ENCODE measurements at regions not wholly inside any gene's neighbourhood (a gene's known extent, or its start where the extent isn't known, plus 50 kb on each side); places are given as distances from the start of the nearest gene placed in this dataset.

- Histone ChIP-seq H2AFZ (ENCODE audit: low read length) (no peak overlapping the region), H3K27ac (ENCODE audit: insufficient read depth, low read length) (no peak overlapping the region), H3K27me3 (ENCODE audit: control insufficient read depth, insufficient read depth, low read length) (no peaks in the 10 kb centered on the region), H3K4me1 (ENCODE audit: control insufficient read depth, extremely low read depth, insufficient read depth, low read length) (no peaks in the 10 kb centered on the region), H3K4me3 (replicated peaks in 1 of 4; ENCODE audit: control extremely low read depth in 1 of 4, insufficient read depth in 1 of 4, low read depth in 3 of 4, low read length in 4 of 4) (no peak overlapping the region), H3K79me2 (ENCODE audit: control insufficient read depth, insufficient read depth, low read length) (no peaks in the 10 kb centered on the region), H3K4me2 (ENCODE audit: extremely low read depth, insufficient read depth, low read length) (no peak overlapping the region), H3K9ac (ENCODE audit: insufficient read depth, low read length) (no peak overlapping the region), H3K9me3 (ENCODE audit: control insufficient read depth, insufficient read depth, low read depth, low read length) (no peaks in the 10 kb centered on the region), H3K36me3 (ENCODE audit: control insufficient read depth, insufficient read depth, low read length) (no peaks in the 10 kb centered on the region), H4K20me1 (ENCODE audit: control insufficient read depth, extremely low read depth, insufficient read depth, low read length) (no peaks in the 10 kb centered on the region)
- TF ChIP-seq EZH2 (IDR thresholded peaks at IDR 0.05; ENCODE audit: low read length, missing control alignments): no peak
- TF ChIP-seq CTCF (conservative IDR thresholded peaks at IDR 0.05 in 1 of 2, IDR thresholded peaks at IDR 0.05 in 1 of 2; ENCODE audit: low read depth in 1 of 2, low read length in 2 of 2): no peak
- DNase-seq (ENCODE audit: low read depth in 2 of 2): no peak
Observed at GRCh38 chrX:81348388-81348787, 146.5 kb downstream of the SH3BGRL start.

- Histone ChIP-seq H3K27me3 (ENCODE audit: control insufficient read depth, insufficient read depth, low read length) (no peaks in the 10 kb centered on the region), H3K4me2 (ENCODE audit: extremely low read depth, insufficient read depth, low read length) (no peak overlapping the region), H3K27ac (ENCODE audit: insufficient read depth, low read length) (no peak overlapping the region), H3K4me3 (replicated peaks in 1 of 4; ENCODE audit: control extremely low read depth in 1 of 4, insufficient read depth in 1 of 4, low read depth in 3 of 4, low read length in 4 of 4) (no peak overlapping the region), H3K9ac (ENCODE audit: insufficient read depth, low read length) (no peak overlapping the region), H3K79me2 (ENCODE audit: control insufficient read depth, insufficient read depth, low read length) (no peaks in the 10 kb centered on the region), H3K9me3 (ENCODE audit: control insufficient read depth, insufficient read depth, low read depth, low read length) (no peaks in the 10 kb centered on the region), H4K20me1 (ENCODE audit: control insufficient read depth, extremely low read depth, insufficient read depth, low read length) (no peaks in the 10 kb centered on the region), H3K4me1 (ENCODE audit: control insufficient read depth, extremely low read depth, insufficient read depth, low read length) (no peaks in the 10 kb centered on the region), H3K36me3 (ENCODE audit: control insufficient read depth, insufficient read depth, low read length) (no peaks in the 10 kb centered on the region), H2AFZ (ENCODE audit: low read length) (no peak overlapping the region)
- TF ChIP-seq CTCF (conservative IDR thresholded peaks at IDR 0.05 in 1 of 2, IDR thresholded peaks at IDR 0.05 in 1 of 2; ENCODE audit: low read depth in 1 of 2, low read length in 2 of 2) (no peak), EZH2 (IDR thresholded peaks at IDR 0.05; ENCODE audit: low read length, missing control alignments) (no peak)
- no peak for DNase-seq (ENCODE audit: low read depth in 2 of 2)
Observed at GRCh38 chrX:81354954-81355353, 153.1 kb downstream of the SH3BGRL start.

- Histone ChIP-seq H2AFZ (ENCODE audit: low read length) (no peak overlapping the region), H3K9me3 (ENCODE audit: control insufficient read depth, insufficient read depth, low read depth, low read length) (no peaks in the 10 kb centered on the region), H3K79me2 (ENCODE audit: control insufficient read depth, insufficient read depth, low read length) (no peaks in the 10 kb centered on the region), H3K4me3 (replicated peaks in 1 of 4; ENCODE audit: control extremely low read depth in 1 of 4, insufficient read depth in 1 of 4, low read depth in 3 of 4, low read length in 4 of 4) (no peak overlapping the region), H3K9ac (ENCODE audit: insufficient read depth, low read length) (no peak overlapping the region), H4K20me1 (ENCODE audit: control insufficient read depth, extremely low read depth, insufficient read depth, low read length) (no peaks in the 10 kb centered on the region), H3K4me2 (ENCODE audit: extremely low read depth, insufficient read depth, low read length) (no peak overlapping the region), H3K4me1 (ENCODE audit: control insufficient read depth, extremely low read depth, insufficient read depth, low read length) (no peaks in the 10 kb centered on the region), H3K27me3 (ENCODE audit: control insufficient read depth, insufficient read depth, low read length) (no peaks in the 10 kb centered on the region), H3K27ac (ENCODE audit: insufficient read depth, low read length) (no peak overlapping the region), H3K36me3 (ENCODE audit: control insufficient read depth, insufficient read depth, low read length) (no peaks in the 10 kb centered on the region)
- DNase-seq (ENCODE audit: low read depth in 2 of 2): no peak
- TF ChIP-seq EZH2 (IDR thresholded peaks at IDR 0.05; ENCODE audit: low read length, missing control alignments) (no peak), CTCF (conservative IDR thresholded peaks at IDR 0.05 in 1 of 2, IDR thresholded peaks at IDR 0.05 in 1 of 2; ENCODE audit: low read depth in 1 of 2, low read length in 2 of 2) (no peak)
Observed at GRCh38 chrX:81355436-81355835, 153.5 kb downstream of the SH3BGRL start.
